Activated gamma-delta T cell treated with anti-CD3 and anti-CD28 coated beads, Interleukin-2, amount 50 U/mL, for 16 hours (primary cell): ENCODE measurements at regions not wholly inside any gene's neighbourhood (a gene's known extent, or its start where the extent isn't known, plus 50 kb on each side); places are given as distances from the start of the nearest gene placed in this dataset.

Source experiments
- DNase-seq: peaks from one replicate; pipeline ENCODE4 v3.0.0-alpha.2; 2020; ENCODE audit warnings: low read depth

- no peak for DNase-seq
Measured at GRCh38 chr5:34587355-34588241, 68.5 kb upstream of the RAI14 start.

DNA sequence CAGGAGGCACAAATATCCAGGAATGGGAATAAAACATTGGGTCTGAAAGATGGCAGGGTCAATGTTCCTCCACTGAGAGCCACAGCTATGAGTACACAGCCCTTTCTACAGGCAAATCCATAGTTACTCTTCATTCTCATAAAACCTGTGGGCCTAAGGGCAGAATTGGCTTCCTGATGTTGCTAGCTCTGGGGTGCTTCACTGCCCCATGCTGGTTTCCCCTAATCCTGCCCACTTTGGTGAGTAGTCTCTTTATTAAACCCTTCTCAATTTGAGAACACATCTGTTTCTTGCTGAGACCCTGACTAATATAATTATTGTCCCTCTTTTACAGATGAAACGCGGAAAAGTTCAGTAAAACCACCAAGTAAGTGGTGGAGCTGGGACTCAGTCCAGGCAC, 66.3 kb upstream of the RAI14 start:
- DNase-seq = no peak

GRCh38 chr5:34591723-34592122, 64.4 kb upstream of the RAI14 start:
- DNase-seq = no peak

- DNase-seq = no peak
Measured at GRCh38 chr5:34597034-34598027, 58.8 kb upstream of the RAI14 start.

DNA sequence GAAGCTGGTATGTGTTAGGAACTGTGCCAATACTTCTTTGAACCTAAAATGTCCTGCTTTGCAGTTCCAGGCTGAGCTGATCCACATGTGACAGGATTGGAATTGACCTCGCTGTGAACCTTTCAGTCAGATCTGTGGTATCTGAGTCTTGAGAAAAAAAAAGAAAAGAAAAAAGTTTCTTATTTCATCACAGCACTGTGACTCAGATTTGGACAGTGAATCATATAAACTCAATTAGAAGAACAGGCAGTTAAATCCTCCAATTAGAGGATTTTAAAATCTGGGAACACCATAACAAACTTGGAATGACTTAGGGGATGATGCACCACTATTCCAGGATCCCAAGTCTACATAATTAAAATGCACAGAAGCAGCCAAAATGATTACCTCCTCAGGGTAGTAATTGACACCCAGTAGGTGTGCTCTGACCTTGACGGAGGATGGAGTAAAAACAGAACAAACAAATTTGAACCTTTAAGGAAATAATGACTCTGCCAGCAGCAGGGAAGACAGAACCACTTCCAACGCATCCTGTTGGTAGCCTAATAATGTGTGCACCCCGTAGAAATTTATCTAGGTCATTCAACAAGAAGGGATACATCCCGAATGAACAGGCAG, 57.8 kb upstream of the RAI14 start:
- DNase-seq = no peak

GRCh38 chr5:34599471-34600117, 56.5 kb upstream of the RAI14 start:
- no peak for DNase-seq

- no peak for DNase-seq
Measured at GRCh38 chr5:34600118-34600493, 56.0 kb upstream of the RAI14 start.

DNA sequence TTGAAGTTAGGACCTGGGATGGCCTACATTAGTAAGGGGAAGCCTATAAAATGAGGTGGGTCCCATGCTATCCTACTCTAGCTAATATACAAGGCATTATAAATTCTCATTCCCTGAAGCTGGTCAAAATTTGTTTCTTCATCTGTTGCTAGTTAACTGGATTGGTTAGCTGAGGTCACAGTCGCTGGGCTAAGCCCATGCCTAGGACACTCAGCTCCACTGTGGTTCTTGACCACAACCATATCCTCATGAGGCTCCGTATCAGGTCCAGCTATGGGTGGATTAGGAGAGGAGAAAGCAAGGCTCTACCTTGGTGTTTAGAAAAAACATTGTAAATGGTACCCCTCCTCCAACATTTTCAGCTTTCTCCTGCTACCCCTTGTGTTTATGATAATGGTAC, 52.8 kb upstream of the RAI14 start:
- no peak for DNase-seq

DNA sequence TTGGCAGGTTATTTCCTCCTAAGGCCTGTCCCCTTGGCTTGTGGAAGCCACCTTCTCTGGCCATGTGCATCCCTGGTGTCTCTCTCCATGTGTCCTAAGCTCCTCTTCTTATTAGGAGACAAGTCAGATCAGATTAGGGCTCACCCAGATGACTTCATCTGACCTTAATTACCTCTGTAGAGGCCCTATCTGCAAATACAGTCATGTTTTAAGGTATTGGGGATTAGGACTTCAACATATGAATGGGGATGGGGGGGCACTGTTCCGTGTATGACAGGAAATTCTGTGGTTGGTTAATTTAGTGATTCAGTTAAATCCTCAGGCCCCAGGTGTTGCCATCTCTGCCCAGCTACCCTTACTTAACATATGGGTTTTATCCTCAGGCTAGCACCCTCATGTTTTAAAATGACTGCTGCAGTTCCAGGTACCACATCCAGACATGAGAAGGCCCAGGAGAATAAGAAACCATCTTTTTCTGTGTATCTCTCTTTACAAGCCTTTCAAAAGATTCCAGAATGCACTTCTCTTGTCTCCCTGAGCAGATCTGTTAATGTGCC, 51.9 kb upstream of the RAI14 start:
- no peak for DNase-seq

GRCh38 chr5:34606101-34606500, 50.0 kb upstream of the RAI14 start:
- DNase-seq = no peak
